Esophagus squamous epithelium (tissue), 4 donors: ENCODE measurements at regions not wholly inside any gene's neighbourhood (a gene's known extent, or its start where the extent isn't known, plus 50 kb on each side); places are given as distances from the start of the nearest gene placed in this dataset.

ENCODE experiments used
- CTCF ChIP-seq, 6 experiments: fragments of 450-650 bp in 4 of 6; fragments of 200-600 bp in 2 of 6; sonication (generic) in 2 of 6; IDR thresholded peaks; one replicate each; pipeline ENCODE4 v1.5.1; 2016 to 2019; ENCODE audit warnings: antibody characterized with exemption in 6 of 6, mild to moderate bottlenecking in 4 of 6, moderate library complexity in 4 of 6
- POLR2A ChIP-seq, 4 donors: fragments of 450-650 bp; IDR thresholded peaks; one replicate each; pipeline ENCODE4 v1.6.1; 2017; ENCODE audit warnings: antibody characterized with exemption in 4 of 4, mild to moderate bottlenecking in 4 of 4, moderate library complexity in 3 of 4

GRCh38 chr5:85096421-85096820 lies 711.7 kb upstream of the EDIL3 start:
- TF ChIP-seq CTCF (IDR thresholded peaks at IDR 0.05) (no peak), POLR2A (IDR thresholded peaks at IDR 0.05) (no peak)
